Activated CD8-positive, alpha-beta T cell treated with anti-CD3 and anti-CD28 coated beads, Interleukin-2, amount 10 ng/mL, durations not matched to agents 7 days and 5 days (primary cell): ENCODE measurements at regions not wholly inside any gene's neighbourhood (a gene's known extent, or its start where the extent isn't known, plus 50 kb on each side); places are given as distances from the start of the nearest gene placed in this dataset.
"Not testable (repeated sequence)": the region's sequence is repeated elsewhere in the genome, so short reads cannot be mapped to it uniquely, and the experiment has no call there.

Experiments
- ATAC-seq: fragments of 150-1000 bp; cut with Tn5 transposase; one replicate; pipeline ENCODE4 v1.10.0; 2021; ENCODE audit warnings: moderate library complexity
- CTCF ChIA-PET: fragments of 350-600 bp; sonication (Branson Sonifier 250); formaldehyde crosslinking; loops from one replicate; lab custom pipeline; 2021; ENCODE audit warnings: antibody characterized with exemption; lab: Charles Lee
- POLR2A ChIA-PET: fragments of 350-600 bp; sonication (Branson Sonifier 250); formaldehyde crosslinking; loops from one replicate; lab custom pipeline; 2021; ENCODE audit warnings: antibody characterized with exemption; lab: Charles Lee
- DNase-seq: peaks from one replicate; pipeline ENCODE4 v3.0.0-alpha.2; 2020
- H3K27ac Mint-ChIP-seq: one replicate; pipeline ENCODE4 v1.8.0; 2021; ENCODE audit warnings: mild to moderate bottlenecking, mixed read lengths
- H3K27me3 Mint-ChIP-seq: one replicate; pipeline ENCODE4 v1.8.0; 2021; ENCODE audit warnings: low read depth, mixed read lengths
- H3K36me3 Mint-ChIP-seq: one replicate; pipeline ENCODE4 v1.8.0; 2021; ENCODE audit warnings: low read depth, mixed read lengths
- H3K4me1 Mint-ChIP-seq: one replicate; pipeline ENCODE4 v1.8.0; 2021; ENCODE audit warnings: low read depth, mixed read lengths
- H3K4me3 Mint-ChIP-seq: one replicate; pipeline ENCODE4 v1.8.0; 2021; ENCODE audit warnings: mild to moderate bottlenecking, mixed read lengths
- H3K9me3 Mint-ChIP-seq: one replicate; pipeline ENCODE4 v1.8.0; 2022; ENCODE audit warnings: mixed read lengths; ENCODE audit not compliant: insufficient read depth

- Mint-ChIP-seq H3K27me3 (no peaks in the 10 kb centered on the region), H3K27ac (no peak overlapping the region), H3K4me3 (no peak overlapping the region), H3K9me3 (peaks cover 18% of the 10 kb centered on the region), H3K36me3 (no peaks in the 10 kb centered on the region), H3K4me1 (no peaks in the 10 kb centered on the region)
- DNase-seq (no peak), ATAC-seq (no peak)
- POLR2A ChIA-PET, result no interaction called here
- CTCF ChIA-PET, result no interaction called here
Observed at GRCh38 chr3:88863196-88863595, 244.2 kb upstream of the EPHA3 start.

GRCh38 chr3:88876724-88877123, 230.7 kb upstream of the EPHA3 start:
- DNase-seq (no peak), ATAC-seq (no peak)
- no peaks in the 10 kb centered on the region for H3K36me3 Mint-ChIP-seq
- no peak overlapping the region for H3K4me3 Mint-ChIP-seq
- no peak overlapping the region for H3K27ac Mint-ChIP-seq
- ChIA-PET POLR2A (no interaction called here), CTCF (no interaction called here)
- H3K27me3 Mint-ChIP-seq, result no peaks in the 10 kb centered on the region
- H3K9me3 Mint-ChIP-seq, result peaks cover 6% of the 10 kb centered on the region
- H3K4me1 Mint-ChIP-seq, result no peaks in the 10 kb centered on the region

- H3K27ac Mint-ChIP-seq, result no peak overlapping the region
- H3K9me3 Mint-ChIP-seq, result peaks cover 6% of the 10 kb centered on the region
- ChIA-PET CTCF (no interaction called here), POLR2A (no interaction called here)
- ATAC-seq (no peak), DNase-seq (no peak)
- H3K36me3 Mint-ChIP-seq, result no peaks in the 10 kb centered on the region
- H3K4me3 Mint-ChIP-seq, result no peak overlapping the region
- no peaks in the 10 kb centered on the region for H3K27me3 Mint-ChIP-seq
- H3K4me1 Mint-ChIP-seq, result no peaks in the 10 kb centered on the region
Observed at GRCh38 chr3:88879905-88880304, 227.5 kb upstream of the EPHA3 start.

- no peak for DNase-seq
- Mint-ChIP-seq H3K4me3 (no peak overlapping the region), H3K9me3 (peaks cover 9% of the 10 kb centered on the region), H3K27me3 (no peaks in the 10 kb centered on the region), H3K36me3 (no peaks in the 10 kb centered on the region), H3K4me1 (no peaks in the 10 kb centered on the region), H3K27ac (no peak overlapping the region)
- ATAC-seq, result no peak
- CTCF ChIA-PET, result no interaction called here
- POLR2A ChIA-PET, result no interaction called here
Observed at GRCh38 chr3:88882121-88882520, 225.3 kb upstream of the EPHA3 start.

GRCh38 chr3:88886624-88887023, 220.8 kb upstream of the EPHA3 start:
- DNase-seq, H3K4me3 Mint-ChIP-seq, ATAC-seq, H3K27me3 Mint-ChIP-seq, POLR2A ChIA-PET, CTCF ChIA-PET, H3K36me3 Mint-ChIP-seq, H3K27ac Mint-ChIP-seq, H3K4me1 Mint-ChIP-seq: not testable (repeated sequence)
- peaks cover 24% of the 10 kb centered on the region for H3K9me3 Mint-ChIP-seq

GRCh38 chr3:88896026-88896425, 211.4 kb upstream of the EPHA3 start:
- ChIA-PET CTCF (no interaction called here), POLR2A (no interaction called here)
- H3K27me3 Mint-ChIP-seq, result no peaks in the 10 kb centered on the region
- H3K9me3 Mint-ChIP-seq, result peaks cover 12% of the 10 kb centered on the region
- DNase-seq, result no peak
- H3K36me3 Mint-ChIP-seq, result no peaks in the 10 kb centered on the region
- no peaks in the 10 kb centered on the region for H3K4me1 Mint-ChIP-seq
- ATAC-seq, result no peak
- H3K27ac Mint-ChIP-seq, result no peak overlapping the region
- H3K4me3 Mint-ChIP-seq, result no peak overlapping the region

GRCh38 chr3:88912294-88912877, 195.0 kb upstream of the EPHA3 start:
- ATAC-seq, result no peak
- POLR2A ChIA-PET, result no interaction called here
- Mint-ChIP-seq H3K27me3 (no peaks in the 10 kb centered on the region), H3K4me1 (no peaks in the 10 kb centered on the region), H3K4me3 (no peak overlapping the region), H3K9me3 (peaks cover 20% of the 10 kb centered on the region), H3K27ac (no peak overlapping the region), H3K36me3 (no peaks in the 10 kb centered on the region)
- DNase-seq, result no peak
- CTCF ChIA-PET, result no interaction called here

- H3K4me1 Mint-ChIP-seq, result no peaks in the 10 kb centered on the region
- H3K36me3 Mint-ChIP-seq, result no peaks in the 10 kb centered on the region
- DNase-seq (no peak), ATAC-seq (no peak)
- no peaks in the 10 kb centered on the region for H3K27me3 Mint-ChIP-seq
- no peak overlapping the region for H3K4me3 Mint-ChIP-seq
- ChIA-PET CTCF (no interaction called here), POLR2A (no interaction called here)
- H3K9me3 Mint-ChIP-seq, result no peaks in the 10 kb centered on the region
- H3K27ac Mint-ChIP-seq, result no peak overlapping the region
Observed at GRCh38 chr3:88918841-88919240, 188.6 kb upstream of the EPHA3 start.

GRCh38 chr3:88921986-88922385, 185.4 kb upstream of the EPHA3 start:
- DNase-seq (no peak), ATAC-seq (no peak)
- H3K36me3 Mint-ChIP-seq, result no peaks in the 10 kb centered on the region
- ChIA-PET POLR2A (no interaction called here), CTCF (no interaction called here)
- H3K27ac Mint-ChIP-seq, result no peak overlapping the region
- H3K27me3 Mint-ChIP-seq, result no peaks in the 10 kb centered on the region
- H3K9me3 Mint-ChIP-seq, result no peaks in the 10 kb centered on the region
- no peak overlapping the region for H3K4me3 Mint-ChIP-seq
- H3K4me1 Mint-ChIP-seq, result no peaks in the 10 kb centered on the region

GRCh38 chr3:88926221-88926620, 181.2 kb upstream of the EPHA3 start:
- Mint-ChIP-seq H3K4me1 (no peaks in the 10 kb centered on the region), H3K4me3 (no peak overlapping the region), H3K9me3 (peaks cover 6% of the 10 kb centered on the region), H3K27ac (no peak overlapping the region), H3K36me3 (no peaks in the 10 kb centered on the region), H3K27me3 (no peaks in the 10 kb centered on the region)
- no peak for DNase-seq
- no peak for ATAC-seq
- ChIA-PET POLR2A (no interaction called here), CTCF (no interaction called here)

- POLR2A ChIA-PET, result no interaction called here
- H3K4me3 Mint-ChIP-seq, result no peak overlapping the region
- H3K36me3 Mint-ChIP-seq, result no peaks in the 10 kb centered on the region
- CTCF ChIA-PET, result no interaction called here
- peaks cover 6% of the 10 kb centered on the region for H3K9me3 Mint-ChIP-seq
- H3K4me1 Mint-ChIP-seq, result no peaks in the 10 kb centered on the region
- H3K27me3 Mint-ChIP-seq, result no peaks in the 10 kb centered on the region
- H3K27ac Mint-ChIP-seq, result no peak overlapping the region
- no peak for ATAC-seq
- no peak for DNase-seq
Observed at GRCh38 chr3:88930611-88931010, 176.8 kb upstream of the EPHA3 start.

- no peaks in the 10 kb centered on the region for H3K27me3 Mint-ChIP-seq
- no peaks in the 10 kb centered on the region for H3K36me3 Mint-ChIP-seq
- ChIA-PET CTCF (no interaction called here), POLR2A (no interaction called here)
- H3K27ac Mint-ChIP-seq, result no peak overlapping the region
- DNase-seq, result no peak
- no peaks in the 10 kb centered on the region for H3K4me1 Mint-ChIP-seq
- no peak overlapping the region for H3K4me3 Mint-ChIP-seq
- ATAC-seq, result no peak
- no peaks in the 10 kb centered on the region for H3K9me3 Mint-ChIP-seq
Observed at GRCh38 chr3:88936831-88937230, 170.6 kb upstream of the EPHA3 start.

- CTCF ChIA-PET, result no interaction called here
- no peak overlapping the region for H3K4me3 Mint-ChIP-seq
- ATAC-seq, result no peak
- no peak for DNase-seq
- no peaks in the 10 kb centered on the region for H3K27me3 Mint-ChIP-seq
- no peaks in the 10 kb centered on the region for H3K4me1 Mint-ChIP-seq
- no peak overlapping the region for H3K27ac Mint-ChIP-seq
- POLR2A ChIA-PET, result no interaction called here
- no peaks in the 10 kb centered on the region for H3K36me3 Mint-ChIP-seq
- no peaks in the 10 kb centered on the region for H3K9me3 Mint-ChIP-seq
Observed at GRCh38 chr3:88940296-88940695, 167.1 kb upstream of the EPHA3 start.
